ENCODE measurements at regions not wholly inside any gene's neighbourhood (a gene's known extent, or its start where the extent isn't known, plus 50 kb on each side); places are given as distances from the start of the nearest gene placed in this dataset.
"Not testable (repeated sequence)": the region's sequence is repeated elsewhere in the genome, so short reads cannot be mapped to it uniquely, and the experiment has no call there.

DNA sequence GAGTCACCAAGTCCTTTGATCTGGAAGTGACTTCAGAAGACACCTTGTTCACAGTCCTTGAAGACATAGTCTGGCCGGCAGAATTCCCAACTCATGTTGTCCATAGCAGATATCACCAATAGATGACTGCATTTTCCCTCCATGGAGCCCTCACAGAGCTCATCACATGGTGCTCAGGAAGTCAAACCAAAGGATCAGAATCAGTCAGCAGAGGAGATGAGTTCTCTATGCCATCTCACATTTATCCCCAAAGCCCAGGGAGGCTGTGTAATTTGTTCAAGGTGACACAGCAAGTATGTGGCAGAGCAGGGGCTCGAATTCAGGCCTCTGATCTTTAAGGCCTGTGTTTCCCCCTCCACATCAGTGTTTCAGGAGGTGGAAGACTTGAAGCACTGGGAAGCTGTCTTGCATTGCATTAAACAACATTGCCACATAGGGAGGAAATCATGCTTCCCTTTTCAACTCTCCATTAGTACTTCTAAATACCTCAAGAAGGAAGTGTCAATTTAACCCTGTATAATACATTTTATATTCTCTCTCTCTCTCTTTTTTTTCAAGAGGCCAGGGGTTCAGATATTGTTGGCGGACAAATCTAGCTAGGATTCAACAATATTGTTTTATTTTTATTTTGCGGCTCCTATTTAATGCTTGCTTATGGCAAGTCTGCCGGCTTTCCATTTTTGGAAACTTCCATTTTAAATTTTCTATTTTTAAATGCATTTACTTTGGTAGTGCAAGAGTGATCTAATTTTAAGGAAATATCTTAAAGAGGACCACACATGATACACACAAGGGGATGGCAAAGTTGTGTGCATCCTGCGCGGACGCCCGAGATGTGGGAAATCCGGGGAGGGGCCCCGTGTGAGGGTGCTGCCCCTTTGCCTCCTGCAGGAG, 61.9 kb downstream of the NPIPB5 start:
- not testable (repeated sequence) for H4K20me1 ChIP-seq (ENCODE audit: low read depth, low read length); H2AFZ ChIP-seq (ENCODE audit: low read depth, low read length, severe bottlenecking); H3K27me3 ChIP-seq (ENCODE audit: low read length); H3K9me2 ChIP-seq (replicated peaks; ENCODE audit: insufficient read depth, low read length); H3K9me3 ChIP-seq (ENCODE audit: insufficient read depth, low read length); H3K36me3 ChIP-seq (ENCODE audit: low read length); H3K9ac ChIP-seq (ENCODE audit: low read length); H3K4me3 ChIP-seq (ENCODE audit: insufficient read depth, low read length, poor library complexity, severe bottlenecking); H3F3A ChIP-seq (ENCODE audit: insufficient read depth); H3K4me2 ChIP-seq (ENCODE audit: low read depth, low read length, poor library complexity, severe bottlenecking); H3K27ac ChIP-seq (ENCODE audit: low read depth, low read length); H3K79me2 ChIP-seq (ENCODE audit: insufficient read depth, low read length)

DNA sequence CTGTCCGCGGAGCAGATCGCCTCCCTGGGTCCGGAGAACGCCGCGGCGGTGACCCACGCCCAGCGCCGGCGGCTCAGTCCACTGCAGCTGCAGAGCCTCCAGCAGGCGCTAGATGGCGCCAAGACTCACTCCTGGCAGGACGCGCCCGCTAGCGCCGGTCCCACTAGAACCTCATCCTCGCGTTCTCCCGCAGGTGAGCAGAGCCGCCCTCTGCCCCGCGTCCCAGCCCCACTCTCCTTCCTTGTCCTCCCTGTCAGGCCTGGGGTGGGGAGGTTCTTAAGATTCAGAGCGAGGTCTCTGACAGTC, 62.5 kb downstream of the NPIPB5 start:
- not testable (repeated sequence) for H3K9ac ChIP-seq (ENCODE audit: low read length); H3F3A ChIP-seq (ENCODE audit: insufficient read depth); H3K79me2 ChIP-seq (ENCODE audit: insufficient read depth, low read length); H3K27me3 ChIP-seq (ENCODE audit: low read length); H3K4me3 ChIP-seq (ENCODE audit: insufficient read depth, low read length, poor library complexity, severe bottlenecking); H3K36me3 ChIP-seq (ENCODE audit: low read length); H3K9me3 ChIP-seq (ENCODE audit: insufficient read depth, low read length); H3K4me2 ChIP-seq (ENCODE audit: low read depth, low read length, poor library complexity, severe bottlenecking); H3K27ac ChIP-seq (ENCODE audit: low read depth, low read length); H3K9me2 ChIP-seq (replicated peaks; ENCODE audit: insufficient read depth, low read length); H2AFZ ChIP-seq (ENCODE audit: low read depth, low read length, severe bottlenecking); H4K20me1 ChIP-seq (ENCODE audit: low read depth, low read length)

DNA sequence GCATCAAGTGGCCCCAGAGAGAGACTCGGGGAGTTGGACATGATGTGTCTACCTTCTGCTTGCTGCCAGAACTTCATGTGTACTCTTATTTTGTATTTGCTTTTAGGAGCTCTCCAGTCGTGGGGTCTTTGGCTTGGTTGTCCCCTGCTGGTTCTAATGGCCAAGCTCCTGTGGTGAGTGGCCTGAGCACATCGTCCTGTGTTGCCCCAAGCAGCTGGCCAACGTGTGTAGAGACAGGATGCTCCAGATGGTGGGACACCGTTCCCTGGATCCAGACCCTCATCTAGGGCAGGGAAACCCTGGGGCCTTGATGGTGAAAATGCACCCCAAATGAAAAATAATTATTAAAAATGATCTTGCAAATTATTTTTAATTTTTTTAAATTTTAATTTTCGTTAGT, 65.8 kb downstream of the NPIPB5 start:
- H2AFZ ChIP-seq (ENCODE audit: low read depth, low read length, severe bottlenecking); H3K79me2 ChIP-seq (ENCODE audit: insufficient read depth, low read length); H3K4me3 ChIP-seq (ENCODE audit: insufficient read depth, low read length, poor library complexity, severe bottlenecking); H3K27ac ChIP-seq (ENCODE audit: low read depth, low read length); H3K9me2 ChIP-seq (replicated peaks; ENCODE audit: insufficient read depth, low read length); H4K20me1 ChIP-seq (ENCODE audit: low read depth, low read length); H3F3A ChIP-seq (ENCODE audit: insufficient read depth); H3K27me3 ChIP-seq (ENCODE audit: low read length); H3K4me2 ChIP-seq (ENCODE audit: low read depth, low read length, poor library complexity, severe bottlenecking); H3K9me3 ChIP-seq (ENCODE audit: insufficient read depth, low read length); H3K36me3 ChIP-seq (ENCODE audit: low read length); H3K9ac ChIP-seq (ENCODE audit: low read length): not testable (repeated sequence)

DNA sequence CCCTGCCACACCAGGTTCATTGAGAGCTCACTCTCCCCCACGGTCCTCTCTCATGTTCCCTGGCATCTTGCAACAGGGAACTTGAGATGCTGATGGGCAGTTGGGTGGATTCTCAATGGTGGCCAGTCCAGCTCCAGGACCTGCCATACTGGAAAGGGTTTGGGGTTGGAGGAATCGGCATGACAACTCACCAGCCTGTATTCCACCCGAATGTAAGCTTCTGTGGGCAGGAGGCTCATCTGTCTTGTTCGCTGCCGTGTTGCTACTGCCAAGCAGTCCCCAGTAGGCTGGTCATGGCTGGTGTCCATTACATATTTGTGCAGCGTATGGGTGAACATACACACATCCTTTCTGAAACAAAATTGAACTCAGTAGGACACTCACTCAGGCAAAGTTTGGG, 72.5 kb downstream of the NPIPB5 start:
- not testable (repeated sequence) for H3K27me3 ChIP-seq (ENCODE audit: low read length); H3K4me2 ChIP-seq (ENCODE audit: low read depth, low read length, poor library complexity, severe bottlenecking); H3K9me2 ChIP-seq (replicated peaks; ENCODE audit: insufficient read depth, low read length); H4K20me1 ChIP-seq (ENCODE audit: low read depth, low read length); H3K36me3 ChIP-seq (ENCODE audit: low read length); H3K9ac ChIP-seq (ENCODE audit: low read length); H2AFZ ChIP-seq (ENCODE audit: low read depth, low read length, severe bottlenecking); H3F3A ChIP-seq (ENCODE audit: insufficient read depth); H3K27ac ChIP-seq (ENCODE audit: low read depth, low read length); H3K9me3 ChIP-seq (ENCODE audit: insufficient read depth, low read length); H3K79me2 ChIP-seq (ENCODE audit: insufficient read depth, low read length); H3K4me3 ChIP-seq (ENCODE audit: insufficient read depth, low read length, poor library complexity, severe bottlenecking)

DNA sequence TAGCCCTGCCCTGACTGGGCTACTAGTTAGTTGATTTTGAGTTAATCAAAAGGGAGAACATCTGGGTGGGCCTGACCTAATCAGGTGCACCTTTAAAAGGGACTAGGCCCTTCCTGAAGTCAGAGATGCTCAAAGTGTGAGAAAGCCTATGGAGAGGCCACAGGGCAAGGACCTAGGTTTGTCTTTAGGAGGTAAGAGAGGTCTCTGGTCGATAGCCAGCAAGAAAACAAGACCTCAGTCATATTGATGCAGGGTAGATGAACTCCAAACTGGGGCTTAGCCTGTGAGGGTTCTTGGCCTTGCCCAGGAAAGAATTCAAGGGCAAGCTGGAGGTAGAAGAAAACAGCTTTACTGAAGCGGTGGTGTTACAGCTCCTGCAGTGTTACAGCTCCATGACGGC, 73.8 kb downstream of the NPIPB5 start:
- H3K27me3 ChIP-seq (ENCODE audit: low read length); H3K9me3 ChIP-seq (ENCODE audit: insufficient read depth, low read length); H3K4me2 ChIP-seq (ENCODE audit: low read depth, low read length, poor library complexity, severe bottlenecking); H2AFZ ChIP-seq (ENCODE audit: low read depth, low read length, severe bottlenecking); H3K79me2 ChIP-seq (ENCODE audit: insufficient read depth, low read length); H3K4me3 ChIP-seq (ENCODE audit: insufficient read depth, low read length, poor library complexity, severe bottlenecking); H3K9ac ChIP-seq (ENCODE audit: low read length); H3K36me3 ChIP-seq (ENCODE audit: low read length); H3K9me2 ChIP-seq (replicated peaks; ENCODE audit: insufficient read depth, low read length); H3F3A ChIP-seq (ENCODE audit: insufficient read depth); H3K27ac ChIP-seq (ENCODE audit: low read depth, low read length); H4K20me1 ChIP-seq (ENCODE audit: low read depth, low read length): not testable (repeated sequence)

DNA sequence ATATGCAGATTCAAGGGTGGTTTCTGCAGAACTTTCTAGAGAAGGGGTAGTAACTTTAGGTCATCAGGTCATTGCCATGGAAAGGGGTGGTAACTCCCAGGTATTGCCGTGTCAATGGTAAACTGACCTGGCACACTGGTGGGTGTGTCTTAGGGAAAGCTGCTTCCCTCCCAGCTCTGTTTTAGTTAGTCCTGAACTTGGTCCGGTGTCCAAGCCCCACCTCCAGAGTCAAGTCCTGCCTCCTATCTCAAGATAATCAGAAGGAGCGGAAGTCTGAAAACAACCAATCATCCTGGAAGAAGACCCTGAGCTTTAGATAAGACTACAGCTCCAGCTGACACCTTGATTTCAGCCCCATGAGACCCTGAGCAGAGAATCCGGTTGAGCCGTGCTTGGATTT, 74.2 kb downstream of the NPIPB5 start:
- H3K27ac ChIP-seq (ENCODE audit: low read depth, low read length); H2AFZ ChIP-seq (ENCODE audit: low read depth, low read length, severe bottlenecking); H3K4me3 ChIP-seq (ENCODE audit: insufficient read depth, low read length, poor library complexity, severe bottlenecking); H3F3A ChIP-seq (ENCODE audit: insufficient read depth); H4K20me1 ChIP-seq (ENCODE audit: low read depth, low read length); H3K79me2 ChIP-seq (ENCODE audit: insufficient read depth, low read length); H3K9ac ChIP-seq (ENCODE audit: low read length); H3K4me2 ChIP-seq (ENCODE audit: low read depth, low read length, poor library complexity, severe bottlenecking); H3K9me3 ChIP-seq (ENCODE audit: insufficient read depth, low read length); H3K36me3 ChIP-seq (ENCODE audit: low read length); H3K27me3 ChIP-seq (ENCODE audit: low read length); H3K9me2 ChIP-seq (replicated peaks; ENCODE audit: insufficient read depth, low read length): not testable (repeated sequence)

DNA sequence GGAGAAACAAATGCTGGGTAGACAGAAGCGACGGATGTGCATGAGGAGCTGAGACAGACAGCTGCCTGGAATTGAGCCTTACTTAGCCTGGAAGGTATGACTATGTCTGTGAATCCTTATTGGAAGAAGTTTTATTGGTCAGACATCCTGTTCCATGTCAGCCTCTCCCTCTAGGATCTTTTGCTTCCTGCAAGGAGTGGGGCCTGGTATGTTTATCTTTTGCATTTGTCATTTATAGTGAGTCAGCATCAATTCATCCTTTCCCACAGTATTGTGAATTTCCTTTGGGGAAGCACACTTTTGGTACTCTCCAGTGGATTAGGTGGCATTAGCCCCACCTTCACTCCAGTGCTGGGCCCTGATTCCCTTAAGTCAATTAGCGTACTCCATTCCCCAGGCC, 74.7 kb downstream of the NPIPB5 start:
- not testable (repeated sequence) for H3K9me2 ChIP-seq (replicated peaks; ENCODE audit: insufficient read depth, low read length); H3F3A ChIP-seq (ENCODE audit: insufficient read depth); H3K27ac ChIP-seq (ENCODE audit: low read depth, low read length); H3K36me3 ChIP-seq (ENCODE audit: low read length); H2AFZ ChIP-seq (ENCODE audit: low read depth, low read length, severe bottlenecking); H3K4me2 ChIP-seq (ENCODE audit: low read depth, low read length, poor library complexity, severe bottlenecking); H3K9ac ChIP-seq (ENCODE audit: low read length); H3K27me3 ChIP-seq (ENCODE audit: low read length); H3K4me3 ChIP-seq (ENCODE audit: insufficient read depth, low read length, poor library complexity, severe bottlenecking); H4K20me1 ChIP-seq (ENCODE audit: low read depth, low read length); H3K9me3 ChIP-seq (ENCODE audit: insufficient read depth, low read length); H3K79me2 ChIP-seq (ENCODE audit: insufficient read depth, low read length)

DNA sequence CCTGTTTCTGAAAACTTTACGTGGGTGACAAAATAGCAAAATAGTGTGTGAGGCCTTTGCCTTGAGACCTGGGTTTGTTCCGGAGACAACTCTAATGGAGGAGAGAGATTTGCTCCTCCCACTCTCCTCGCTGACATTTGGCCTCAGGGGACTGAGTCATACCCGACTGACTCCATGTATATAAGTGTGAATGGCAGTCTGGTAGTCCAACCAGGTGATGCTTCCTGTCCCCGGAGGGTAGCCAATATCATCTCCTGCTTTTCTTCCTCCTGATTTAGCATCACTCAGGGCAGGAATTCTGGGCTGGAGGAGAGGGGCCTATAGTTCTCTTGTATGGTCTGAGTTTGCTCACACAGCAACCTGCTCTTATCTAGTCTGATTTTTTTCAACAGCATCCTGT, 76.0 kb downstream of the NPIPB5 start:
- not testable (repeated sequence) for H3K4me2 ChIP-seq (ENCODE audit: low read depth, low read length, poor library complexity, severe bottlenecking); H3K36me3 ChIP-seq (ENCODE audit: low read length); H3K27me3 ChIP-seq (ENCODE audit: low read length); H3K4me3 ChIP-seq (ENCODE audit: insufficient read depth, low read length, poor library complexity, severe bottlenecking); H3K9me2 ChIP-seq (replicated peaks; ENCODE audit: insufficient read depth, low read length); H3F3A ChIP-seq (ENCODE audit: insufficient read depth); H3K79me2 ChIP-seq (ENCODE audit: insufficient read depth, low read length); H2AFZ ChIP-seq (ENCODE audit: low read depth, low read length, severe bottlenecking); H4K20me1 ChIP-seq (ENCODE audit: low read depth, low read length); H3K9ac ChIP-seq (ENCODE audit: low read length); H3K27ac ChIP-seq (ENCODE audit: low read depth, low read length); H3K9me3 ChIP-seq (ENCODE audit: insufficient read depth, low read length)
